OCI-LY3 (cell line): ENCODE measurements at regions not wholly inside any gene's neighbourhood (a gene's known extent, or its start where the extent isn't known, plus 50 kb on each side); places are given as distances from the start of the nearest gene placed in this dataset.

Experiments
- EZH2phosphoT487 ChIP-seq: fragments of 200-600 bp; shearing (Covaris generic); IDR thresholded peaks from 2 replicates; pipeline ENCODE4 v1.6.1; 2018; ENCODE audit warnings: antibody characterized with exemption, mixed run types, low read depth
- TF ChIP-seq, protein P1 (sequence below): fragments of 200-600, 300-600 bp; sonication (generic); IDR thresholded peaks from 2 replicates; pipeline ENCODE4 v1.5.1; 2014; ENCODE audit warnings: antibody characterized with exemption, low read length, low read depth

GRCh38 chr10:4390219-4390618 is 435.8 kb upstream of the AKR1E2 start:
- TF ChIP-seq, protein P1, sequence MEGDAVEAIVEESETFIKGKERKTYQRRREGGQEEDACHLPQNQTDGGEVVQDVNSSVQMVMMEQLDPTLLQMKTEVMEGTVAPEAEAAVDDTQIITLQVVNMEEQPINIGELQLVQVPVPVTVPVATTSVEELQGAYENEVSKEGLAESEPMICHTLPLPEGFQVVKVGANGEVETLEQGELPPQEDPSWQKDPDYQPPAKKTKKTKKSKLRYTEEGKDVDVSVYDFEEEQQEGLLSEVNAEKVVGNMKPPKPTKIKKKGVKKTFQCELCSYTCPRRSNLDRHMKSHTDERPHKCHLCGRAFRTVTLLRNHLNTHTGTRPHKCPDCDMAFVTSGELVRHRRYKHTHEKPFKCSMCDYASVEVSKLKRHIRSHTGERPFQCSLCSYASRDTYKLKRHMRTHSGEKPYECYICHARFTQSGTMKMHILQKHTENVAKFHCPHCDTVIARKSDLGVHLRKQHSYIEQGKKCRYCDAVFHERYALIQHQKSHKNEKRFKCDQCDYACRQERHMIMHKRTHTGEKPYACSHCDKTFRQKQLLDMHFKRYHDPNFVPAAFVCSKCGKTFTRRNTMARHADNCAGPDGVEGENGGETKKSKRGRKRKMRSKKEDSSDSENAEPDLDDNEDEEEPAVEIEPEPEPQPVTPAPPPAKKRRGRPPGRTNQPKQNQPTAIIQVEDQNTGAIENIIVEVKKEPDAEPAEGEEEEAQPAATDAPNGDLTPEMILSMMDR = no peak
- no peak for TF ChIP-seq EZH2phosphoT487
